Spleen (tissue), 7 donors: ENCODE measurements at regions not wholly inside any gene's neighbourhood (a gene's known extent, or its start where the extent isn't known, plus 50 kb on each side); places are given as distances from the start of the nearest gene placed in this dataset.

Source experiments
- CTCF ChIP-seq, 11 experiments: fragments of 200-600 bp in 7 of 11; fragments of 450-650 bp in 4 of 11; sonication (generic) in 4 of 11; IDR thresholded peaks in 8 of 11; conservative IDR thresholded peaks in 3 of 11; 1 replicate in 7 of 11; 2 replicates in 4 of 11; pipeline versions ENCODE4 v1.4.0 to v1.8.0; 2016 to 2021; ENCODE audit warnings: antibody characterized with exemption in 11 of 11, inconsistent platforms in 4 of 11, mild to moderate bottlenecking in 1 of 11
- POLR2AphosphoS5 ChIP-seq, 3 donors: sonication (generic); formaldehyde crosslinking; IDR thresholded peaks; one replicate each; pipeline ENCODE4 v1.5.1; 2017; ENCODE audit warnings: antibody characterized with exemption in 3 of 3
- donor health status: DM: no; HTN: no; CAD: no; lungs with moderate emphysema.
- donor health status: DM: no; HTN: no; CAD: no.
- donor health status: DM: no; HTN: no; CAD: no.

- TF ChIP-seq CTCF (IDR thresholded peaks at IDR 0.05 in 8 of 11, conservative IDR thresholded peaks at IDR 0.05 in 3 of 11) (no peak), POLR2AphosphoS5 (IDR thresholded peaks at IDR 0.05) (no peak)
Observed at GRCh38 chrX:98939456-98939855, 1470.6 kb downstream of the PCDH19 start.
